GM18508 (cell line): ENCODE measurements at regions not wholly inside any gene's neighbourhood (a gene's known extent, or its start where the extent isn't known, plus 50 kb on each side); places are given as distances from the start of the nearest gene placed in this dataset.
"Not testable (repeated sequence)": the region's sequence is repeated elsewhere in the genome, so short reads cannot be mapped to it uniquely, and the experiment has no call there.

Experiments
- ATAC-seq: cut with Tn5 transposase; IDR thresholded peaks from one replicate; pipeline ENCODE4 v1.9.1; 2021; ENCODE audit warnings: moderate number of reproducible peaks; ENCODE audit not compliant: insufficient read depth, unreplicated experiment

GRCh38 chr10:108360187-108360586, 1195.7 kb upstream of the SORCS1 start:
- ATAC-seq = no peak

- peak; percentile 70 for ATAC-seq
Measured at GRCh38 chr10:108358912-108359311, 1194.4 kb upstream of the SORCS1 start.

GRCh38 chr10:108352771-108353170, 1188.3 kb upstream of the SORCS1 start:
- no peak for ATAC-seq

- no peak for ATAC-seq
Measured at GRCh38 chr10:108348215-108348614, 1183.7 kb upstream of the SORCS1 start.

GRCh38 chr10:108346066-108346465, 1181.6 kb upstream of the SORCS1 start:
- ATAC-seq = no peak

- no peak for ATAC-seq
Measured at GRCh38 chr10:108338146-108338545, 1173.6 kb upstream of the SORCS1 start.

- ATAC-seq = no peak
Measured at GRCh38 chr10:108336836-108337235, 1172.3 kb upstream of the SORCS1 start.

GRCh38 chr10:108327706-108328105, 1163.2 kb upstream of the SORCS1 start:
- ATAC-seq = no peak

GRCh38 chr10:108323274-108323798, 1158.8 kb upstream of the SORCS1 start:
- ATAC-seq = no peak

GRCh38 chr10:108319434-108320222, 1155.1 kb upstream of the SORCS1 start:
- no peak for ATAC-seq

GRCh38 chr10:108315636-108316035, 1151.1 kb upstream of the SORCS1 start:
- not testable (repeated sequence) for ATAC-seq

GRCh38 chr10:108307925-108308312, 1143.4 kb upstream of the SORCS1 start:
- no peak for ATAC-seq

GRCh38 chr10:108307250-108307924, 1142.9 kb upstream of the SORCS1 start:
- no peak for ATAC-seq

GRCh38 chr10:108303149-108303548, 1138.6 kb upstream of the SORCS1 start:
- ATAC-seq = no peak

- no peak for ATAC-seq
Measured at GRCh38 chr10:108301002-108301401, 1136.5 kb upstream of the SORCS1 start.

GRCh38 chr10:108290823-108291222, 1126.3 kb upstream of the SORCS1 start:
- ATAC-seq = no peak

GRCh38 chr10:108275895-108276685, 1111.6 kb upstream of the SORCS1 start:
- ATAC-seq = no peak

- no peak for ATAC-seq
Measured at GRCh38 chr10:108260383-108260906, 1095.9 kb upstream of the SORCS1 start.

GRCh38 chr10:108254089-108254488, 1089.6 kb upstream of the SORCS1 start:
- no peak for ATAC-seq

- no peak for ATAC-seq
Measured at GRCh38 chr10:108252771-108253170, 1088.3 kb upstream of the SORCS1 start.
